NCI-H2029 (cell line): ENCODE measurements at regions not wholly inside any gene's neighbourhood (a gene's known extent, or its start where the extent isn't known, plus 50 kb on each side); places are given as distances from the start of the nearest gene placed in this dataset.

Experiments used
- DNase-seq: peaks from one replicate; lab custom pipeline; 2025; lab: John Stamatoyannopoulos, UW

GRCh38 chr4:83171436-83172039 is 57.0 kb upstream of the PLAC8 start:
- DNase-seq, result no peak

- DNase-seq, result no peak
Observed at GRCh38 chr4:83170952-83171399, 56.4 kb upstream of the PLAC8 start.
